Panc1 (cell line): ENCODE measurements at regions not wholly inside any gene's neighbourhood (a gene's known extent, or its start where the extent isn't known, plus 50 kb on each side); places are given as distances from the start of the nearest gene placed in this dataset.

Experiments
- ATAC-seq: fragments of 200-7000 bp; cut with Tn5 transposase; 2 replicates; pipeline ENCODE4 v1.9.1; 2020; ENCODE audit warnings: mild to moderate bottlenecking, moderate library complexity
- BruUV-seq: library from RNA; stranded (reverse); fragments of 400-500 nt; replicated peaks from 2 replicates; lab custom pipeline; 2021; lab: Mats Ljungman, UMichigan
- CTCF ChIA-PET: fragments of 300-600 bp; sonication (Branson Sonifier 250); formaldehyde crosslinking; loops from one replicate; lab custom pipeline; 2022; ENCODE audit warnings: antibody characterized with exemption; lab: Charles Lee
- POLR2A ChIA-PET: fragments of 300-600 bp; sonication (Branson Sonifier 250); formaldehyde crosslinking; loops from one replicate; lab custom pipeline; 2022; ENCODE audit warnings: antibody characterized with exemption; lab: Charles Lee
- DNase-seq: peaks from one replicate; pipeline ENCODE4 v3.0.0-alpha.2; 2010; ENCODE audit warnings: low read depth, low spot score
- H3K27ac ChIP-seq: 2 replicates; pipeline ENCODE4 v1.5.1; 2011; ENCODE audit warnings: mild to moderate bottlenecking, low read length, inconsistent platforms
- H3K27me3 ChIP-seq: fragments of 200-500 bp; sonication (Bioruptor generic); 2 replicates; pipeline ENCODE4 v1.6.0; 2014; ENCODE audit warnings: low read length, inconsistent platforms; ENCODE audit not compliant: control insufficient read depth, insufficient read depth
- H3K36me3 ChIP-seq: fragments of 200-500 bp; sonication (Bioruptor generic); 2 replicates; pipeline ENCODE4 v1.5.1; 2014; ENCODE audit warnings: inconsistent platforms, mild to moderate bottlenecking, low read length, moderate library complexity; ENCODE audit not compliant: control insufficient read depth, insufficient read depth
- H3K4me1 ChIP-seq: 2 replicates; pipeline ENCODE4 v1.5.1; 2011; ENCODE audit warnings: inconsistent platforms, mild to moderate bottlenecking, low read length, moderate library complexity; ENCODE audit not compliant: control insufficient read depth, insufficient read depth
- H3K4me3 ChIP-seq, 2 experiments: 2 replicates each; pipeline ENCODE4 v1.5.1; 2011 to 2012; ENCODE audit warnings: low read depth in 2 of 2, low read length in 2 of 2, mild to moderate bottlenecking in 2 of 2, inconsistent platforms in 1 of 2, moderate library complexity in 1 of 2
- H3K9me3 ChIP-seq: fragments of 200-500 bp; sonication (Bioruptor generic); 2 replicates; pipeline ENCODE4 v1.5.1; 2014; ENCODE audit warnings: low read depth, mild to moderate bottlenecking, inconsistent platforms, low read length, moderate library complexity; ENCODE audit not compliant: control insufficient read depth, insufficient read depth
- POLR2AphosphoS5 ChIP-seq: IDR thresholded peaks from 2 replicates; pipeline ENCODE4 v1.6.1; 2012; ENCODE audit warnings: mild to moderate bottlenecking, low read depth, low read length, moderate library complexity
- SIN3A ChIP-seq: IDR thresholded peaks from 2 replicates; pipeline ENCODE4 v1.6.1; 2012; ENCODE audit warnings: low read depth, mild to moderate bottlenecking, low read length, moderate library complexity, borderline replicate concordance; ENCODE audit not compliant: insufficient read depth
- TCF7L2 ChIP-seq: IDR thresholded peaks from 2 replicates; pipeline ENCODE4 v1.6.1; 2011; ENCODE audit warnings: mild to moderate bottlenecking, low read depth, low read length, inconsistent platforms
- in situ Hi-C: cut with HindIII; loops from 2 replicates; pipeline ENCODE4 v1.10.0; 2016; ENCODE audit warnings: low sequenced_read_pairs, low pct_unique_long_range_greater_than_20kb
- intact Hi-C: fragments of 100-400 bp; cut with micrococcal nuclease; formaldehyde crosslinking; loops from one replicate; pipeline ENCODE4 v1.10.0; 2022; ENCODE audit not compliant: unreplicated experiment
- TF ChIP-seq, protein P1 (sequence below): fragments of 450-650 bp; IDR thresholded peaks from 2 replicates; pipeline ENCODE4 v1.5.1; 2017; ENCODE audit warnings: mild to moderate bottlenecking
- TF ChIP-seq, protein P2 (sequence below), 2 experiments: IDR thresholded peaks; 2 replicates each; pipeline ENCODE4 v1.6.1; 2011 to 2012; ENCODE audit warnings: low read depth in 2 of 2, control low read depth in 1 of 2, low read length in 1 of 2, mild to moderate bottlenecking in 1 of 2, moderate library complexity in 1 of 2; ENCODE audit not compliant: insufficient read depth in 1 of 2

DNA sequence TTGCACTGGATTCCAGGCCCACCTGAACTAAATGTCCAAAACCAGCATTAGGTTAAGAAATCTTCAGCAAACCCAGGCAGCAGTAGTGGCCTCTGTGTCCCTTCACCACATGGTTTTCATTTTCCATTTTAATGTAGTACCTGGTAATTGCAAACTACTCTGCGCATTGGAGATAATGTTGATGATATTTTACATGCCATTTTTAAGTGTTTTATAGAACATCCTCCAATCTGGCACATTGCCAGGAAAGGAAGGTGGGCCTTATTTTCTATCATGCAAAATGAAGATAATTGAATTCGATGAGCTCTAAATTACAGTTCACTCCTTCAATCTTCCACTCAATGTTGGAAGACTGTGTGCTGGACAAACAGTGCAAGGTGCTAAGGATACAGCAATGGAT is 89.5 kb downstream of the ZC3H11B start:
- H3K9me3 ChIP-seq: no peaks in the 10 kb centered on the region
- TF ChIP-seq, protein P1, sequence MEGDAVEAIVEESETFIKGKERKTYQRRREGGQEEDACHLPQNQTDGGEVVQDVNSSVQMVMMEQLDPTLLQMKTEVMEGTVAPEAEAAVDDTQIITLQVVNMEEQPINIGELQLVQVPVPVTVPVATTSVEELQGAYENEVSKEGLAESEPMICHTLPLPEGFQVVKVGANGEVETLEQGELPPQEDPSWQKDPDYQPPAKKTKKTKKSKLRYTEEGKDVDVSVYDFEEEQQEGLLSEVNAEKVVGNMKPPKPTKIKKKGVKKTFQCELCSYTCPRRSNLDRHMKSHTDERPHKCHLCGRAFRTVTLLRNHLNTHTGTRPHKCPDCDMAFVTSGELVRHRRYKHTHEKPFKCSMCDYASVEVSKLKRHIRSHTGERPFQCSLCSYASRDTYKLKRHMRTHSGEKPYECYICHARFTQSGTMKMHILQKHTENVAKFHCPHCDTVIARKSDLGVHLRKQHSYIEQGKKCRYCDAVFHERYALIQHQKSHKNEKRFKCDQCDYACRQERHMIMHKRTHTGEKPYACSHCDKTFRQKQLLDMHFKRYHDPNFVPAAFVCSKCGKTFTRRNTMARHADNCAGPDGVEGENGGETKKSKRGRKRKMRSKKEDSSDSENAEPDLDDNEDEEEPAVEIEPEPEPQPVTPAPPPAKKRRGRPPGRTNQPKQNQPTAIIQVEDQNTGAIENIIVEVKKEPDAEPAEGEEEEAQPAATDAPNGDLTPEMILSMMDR: no peak
- TF ChIP-seq POLR2AphosphoS5 (no peak), TCF7L2 (no peak), SIN3A (no peak)
- TF ChIP-seq, protein P2, sequence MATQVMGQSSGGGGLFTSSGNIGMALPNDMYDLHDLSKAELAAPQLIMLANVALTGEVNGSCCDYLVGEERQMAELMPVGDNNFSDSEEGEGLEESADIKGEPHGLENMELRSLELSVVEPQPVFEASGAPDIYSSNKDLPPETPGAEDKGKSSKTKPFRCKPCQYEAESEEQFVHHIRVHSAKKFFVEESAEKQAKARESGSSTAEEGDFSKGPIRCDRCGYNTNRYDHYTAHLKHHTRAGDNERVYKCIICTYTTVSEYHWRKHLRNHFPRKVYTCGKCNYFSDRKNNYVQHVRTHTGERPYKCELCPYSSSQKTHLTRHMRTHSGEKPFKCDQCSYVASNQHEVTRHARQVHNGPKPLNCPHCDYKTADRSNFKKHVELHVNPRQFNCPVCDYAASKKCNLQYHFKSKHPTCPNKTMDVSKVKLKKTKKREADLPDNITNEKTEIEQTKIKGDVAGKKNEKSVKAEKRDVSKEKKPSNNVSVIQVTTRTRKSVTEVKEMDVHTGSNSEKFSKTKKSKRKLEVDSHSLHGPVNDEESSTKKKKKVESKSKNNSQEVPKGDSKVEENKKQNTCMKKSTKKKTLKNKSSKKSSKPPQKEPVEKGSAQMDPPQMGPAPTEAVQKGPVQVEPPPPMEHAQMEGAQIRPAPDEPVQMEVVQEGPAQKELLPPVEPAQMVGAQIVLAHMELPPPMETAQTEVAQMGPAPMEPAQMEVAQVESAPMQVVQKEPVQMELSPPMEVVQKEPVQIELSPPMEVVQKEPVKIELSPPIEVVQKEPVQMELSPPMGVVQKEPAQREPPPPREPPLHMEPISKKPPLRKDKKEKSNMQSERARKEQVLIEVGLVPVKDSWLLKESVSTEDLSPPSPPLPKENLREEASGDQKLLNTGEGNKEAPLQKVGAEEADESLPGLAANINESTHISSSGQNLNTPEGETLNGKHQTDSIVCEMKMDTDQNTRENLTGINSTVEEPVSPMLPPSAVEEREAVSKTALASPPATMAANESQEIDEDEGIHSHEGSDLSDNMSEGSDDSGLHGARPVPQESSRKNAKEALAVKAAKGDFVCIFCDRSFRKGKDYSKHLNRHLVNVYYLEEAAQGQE (IDR thresholded peaks at IDR 0.05; ENCODE audit: insufficient read depth in 1 of 2, low read depth in 2 of 2, low read length in 1 of 2): no peak
- no peak overlapping the region for H3K27ac ChIP-seq
- ChIA-PET CTCF (no interaction called here), POLR2A (interaction anchor here (0.6 kb wide), 1 partner anchor 138 kb away, joined by 3 read pairs; no protein-coding TSS in a partner anchor)
- H3K27me3 ChIP-seq: no peaks in the 10 kb centered on the region
- no peaks in the 10 kb centered on the region for H3K36me3 ChIP-seq
- intact Hi-C loops (no loop called here), in situ Hi-C loops (no loop called here)
- no peaks in the 10 kb centered on the region for H3K4me1 ChIP-seq
- no peak for ATAC-seq
- DNase-seq: no peak
- no peak overlapping the region for H3K4me3 ChIP-seq
- no TSS peak for BruUV-seq

DNA sequence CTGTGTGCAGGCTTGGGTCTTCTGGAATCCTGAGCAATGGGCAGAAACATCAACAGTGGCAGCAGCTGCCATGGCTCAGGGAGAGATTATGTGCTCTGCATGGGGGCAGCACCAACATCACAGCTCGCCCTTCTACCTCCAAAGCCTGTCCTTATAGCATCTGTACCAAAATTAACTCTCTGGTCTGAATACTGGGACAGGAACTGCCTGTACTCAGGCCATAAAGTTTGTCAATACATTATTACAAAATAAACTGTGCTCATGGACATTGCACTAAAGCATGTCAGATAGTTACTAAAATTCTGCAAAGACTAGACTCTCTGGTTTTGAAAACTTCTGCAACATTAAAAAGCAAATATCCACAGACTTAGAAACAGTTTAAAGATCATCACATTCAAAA is 91.6 kb downstream of the ZC3H11B start:
- Histone ChIP-seq H3K4me1 (no peaks in the 10 kb centered on the region), H3K9me3 (no peaks in the 10 kb centered on the region), H3K4me3 (no peak overlapping the region), H3K27ac (no peak overlapping the region), H3K27me3 (no peaks in the 10 kb centered on the region), H3K36me3 (no peaks in the 10 kb centered on the region)
- DNase-seq (no peak), ATAC-seq (no peak)
- TF ChIP-seq SIN3A: no peak
- in situ Hi-C loops: no loop called here
- POLR2A ChIA-PET: no interaction called here
- BruUV-seq: no TSS peak
- intact Hi-C loops: no loop called here
- CTCF ChIA-PET: no interaction called here

DNA sequence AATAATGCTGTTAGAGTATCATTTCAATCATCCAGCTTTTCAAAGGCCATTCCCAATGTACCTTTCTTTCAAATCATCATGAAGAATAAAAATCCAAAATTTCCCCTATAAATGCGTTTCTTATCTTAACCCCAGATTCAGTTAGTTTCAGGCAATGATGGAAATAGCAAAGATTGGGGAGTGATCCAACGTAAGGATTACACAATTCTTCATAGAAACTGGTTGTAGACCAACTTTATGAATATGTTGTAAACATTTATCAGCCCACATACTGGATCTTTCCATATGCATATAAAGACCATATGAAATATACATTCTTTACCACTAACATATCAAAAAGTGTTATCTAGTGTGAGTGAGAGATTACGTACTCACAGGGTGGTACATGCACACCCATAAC is 92.7 kb downstream of the ZC3H11B start:
- TF ChIP-seq, protein P1: no peak
- no peak for TF ChIP-seq TCF7L2
- CTCF ChIA-PET: no interaction called here
- POLR2A ChIA-PET: no interaction called here
- in situ Hi-C loops (no loop called here), intact Hi-C loops (no loop called here)
- Histone ChIP-seq H3K27ac (no peak overlapping the region), H3K9me3 (no peaks in the 10 kb centered on the region), H3K36me3 (no peaks in the 10 kb centered on the region), H3K4me1 (no peaks in the 10 kb centered on the region), H3K4me3 (no peak overlapping the region), H3K27me3 (no peaks in the 10 kb centered on the region)
- ATAC-seq (no peak), DNase-seq (no peak)
- BruUV-seq: no TSS peak
